Neural progenitor cell (in vitro differentiated cells): ENCODE measurements at regions not wholly inside any gene's neighbourhood (a gene's known extent, or its start where the extent isn't known, plus 50 kb on each side); places are given as distances from the start of the nearest gene placed in this dataset.

Experiments used
- EZH2 ChIP-seq: fragments of 200-600 bp; sonication (generic); IDR thresholded peaks from 2 replicates; pipeline ENCODE4 v1.6.1; 2017; ENCODE audit warnings: antibody characterized with exemption, mild to moderate bottlenecking, moderate library complexity
- TF ChIP-seq, protein P1 (sequence below): fragments of 200-600 bp; sonication (generic); IDR thresholded peaks from 2 replicates; pipeline ENCODE4 v1.5.1; 2017; ENCODE audit warnings: antibody characterized with exemption, mild to moderate bottlenecking

DNA sequence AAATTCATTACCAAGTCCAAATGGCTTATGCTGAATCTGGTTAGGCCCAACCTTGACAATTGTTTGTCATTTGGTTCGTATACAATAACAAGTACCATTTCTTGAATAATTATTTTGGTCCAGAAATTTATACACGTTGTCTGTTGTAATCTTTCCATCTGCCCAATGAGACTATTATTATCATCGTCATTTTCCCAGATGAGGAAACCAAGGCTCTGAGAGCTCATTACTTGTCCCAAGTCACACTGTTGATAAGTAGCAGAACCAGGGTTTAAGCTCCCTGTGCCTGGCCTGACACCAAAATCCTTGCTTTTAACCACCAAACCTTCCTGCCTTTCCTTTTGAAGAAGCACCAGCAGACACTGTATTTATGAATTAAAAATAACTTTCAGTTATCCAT lies 81.3 kb downstream of the RGS2 start:
- TF ChIP-seq, protein P1, sequence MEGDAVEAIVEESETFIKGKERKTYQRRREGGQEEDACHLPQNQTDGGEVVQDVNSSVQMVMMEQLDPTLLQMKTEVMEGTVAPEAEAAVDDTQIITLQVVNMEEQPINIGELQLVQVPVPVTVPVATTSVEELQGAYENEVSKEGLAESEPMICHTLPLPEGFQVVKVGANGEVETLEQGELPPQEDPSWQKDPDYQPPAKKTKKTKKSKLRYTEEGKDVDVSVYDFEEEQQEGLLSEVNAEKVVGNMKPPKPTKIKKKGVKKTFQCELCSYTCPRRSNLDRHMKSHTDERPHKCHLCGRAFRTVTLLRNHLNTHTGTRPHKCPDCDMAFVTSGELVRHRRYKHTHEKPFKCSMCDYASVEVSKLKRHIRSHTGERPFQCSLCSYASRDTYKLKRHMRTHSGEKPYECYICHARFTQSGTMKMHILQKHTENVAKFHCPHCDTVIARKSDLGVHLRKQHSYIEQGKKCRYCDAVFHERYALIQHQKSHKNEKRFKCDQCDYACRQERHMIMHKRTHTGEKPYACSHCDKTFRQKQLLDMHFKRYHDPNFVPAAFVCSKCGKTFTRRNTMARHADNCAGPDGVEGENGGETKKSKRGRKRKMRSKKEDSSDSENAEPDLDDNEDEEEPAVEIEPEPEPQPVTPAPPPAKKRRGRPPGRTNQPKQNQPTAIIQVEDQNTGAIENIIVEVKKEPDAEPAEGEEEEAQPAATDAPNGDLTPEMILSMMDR: no peak
- TF ChIP-seq EZH2: no peak
